HepG2 (cell line): ENCODE measurements at regions not wholly inside any gene's neighbourhood (a gene's known extent, or its start where the extent isn't known, plus 50 kb on each side); places are given as distances from the start of the nearest gene placed in this dataset.

Experiments
- ATAC-seq: fragments of 200-7000 bp; cut with Tn5 transposase; 3 replicates; pipeline ENCODE4 v1.9.1; 2020; ENCODE audit warnings: mild to moderate bottlenecking, moderate library complexity
- BruUV-seq: library from RNA; stranded (reverse); fragments of 400-500 nt; replicated peaks from 2 replicates; lab custom pipeline; 2021; lab: Mats Ljungman, UMichigan
- CTCF ChIA-PET: fragments of 300-600 bp; formaldehyde crosslinking; extraction: SDS; loops from one replicate; lab custom pipeline; 2021; ENCODE audit warnings: low total read pairs, inconsistent platforms, low intra/inter-chr PET ratio; lab: Yijun Ruan, JAX
- POLR2A ChIA-PET: fragments of 350-600 bp; sonication (Branson Sonifier 250); formaldehyde crosslinking; loops from one replicate; lab custom pipeline; 2020; ENCODE audit warnings: antibody characterized with exemption, inconsistent platforms; lab: Yijun Ruan, JAX
- DNase-seq: peaks from one replicate; pipeline ENCODE4 v3.0.0-alpha.2; 2015; ENCODE audit warnings: low spot score
- FAIRE-seq: peaks from 3 replicates; lab custom pipeline; 2011; peaks lifted over from hg19 to GRCh38; lab: Jason Lieb, UNC
- H2AFZ ChIP-seq: one replicate; pipeline ENCODE4 v1.6.1; 2011; ENCODE audit warnings: low read length, inconsistent platforms
- H3K27ac ChIP-seq: fragments of 300-600 bp; 3 replicates; pipeline ENCODE4 v1.8.0; 2011; ENCODE audit warnings: mixed run types, mild to moderate bottlenecking, mixed read lengths, low read length, inconsistent platforms; ENCODE audit not compliant: insufficient read depth; ENCODE audit errors: extremely low read length
- H3K27me3 ChIP-seq, 2 experiments: fragments of 200-600 bp in 1 of 2; 2 replicates in 1 of 2; 3 replicates in 1 of 2; pipeline versions ENCODE4 v1.6.0 to v1.8.0; 2011; ENCODE audit warnings: low read length in 2 of 2, mild to moderate bottlenecking in 2 of 2, moderate library complexity in 2 of 2, inconsistent platforms in 1 of 2; ENCODE audit not compliant: insufficient read depth in 2 of 2, control insufficient read depth in 1 of 2
- H3K36me3 ChIP-seq, 2 experiments: fragments of 200-600 bp in 1 of 2; replicated peaks in 1 of 2; 2 replicates in 1 of 2; 3 replicates in 1 of 2; pipeline versions ENCODE4 v1.5.1 to v1.8.0; 2011; ENCODE audit warnings: low read length in 2 of 2, inconsistent platforms in 1 of 2; ENCODE audit not compliant: insufficient read depth in 2 of 2, control insufficient read depth in 1 of 2
- H3K4me1 ChIP-seq: 2 replicates; pipeline ENCODE4 v1.5.1; 2012; ENCODE audit warnings: low read length, inconsistent platforms; ENCODE audit not compliant: insufficient read depth
- H3K4me2 ChIP-seq: 2 replicates; pipeline ENCODE4 v1.6.0; 2011; ENCODE audit warnings: low read depth, low read length, inconsistent platforms
- H3K4me3 ChIP-seq, 3 experiments: fragments of 200-600 bp in 1 of 3; sonication (generic), shearing (Covaris generic) in 1 of 3; replicated peaks in 1 of 3; 2 replicates each; pipeline ENCODE4 v1.5.1; 2011 to 2016; ENCODE audit warnings: low read length in 3 of 3, inconsistent platforms in 2 of 3, low read depth in 2 of 3, mild to moderate bottlenecking in 2 of 3, control low read depth in 1 of 3, mixed read lengths in 1 of 3; ENCODE audit not compliant: insufficient read depth in 1 of 3
- H3K79me2 ChIP-seq: one replicate; pipeline ENCODE4 v1.6.1; 2011; ENCODE audit warnings: low read length, inconsistent platforms; ENCODE audit not compliant: insufficient read depth
- H3K9ac ChIP-seq: 2 replicates; pipeline ENCODE4 v1.6.0; 2011; ENCODE audit warnings: mild to moderate bottlenecking, low read depth, low read length, inconsistent platforms; ENCODE audit not compliant: insufficient read depth
- H3K9me3 ChIP-seq: 2 replicates; pipeline ENCODE4 v1.5.1; 2012; ENCODE audit warnings: mild to moderate bottlenecking, low read length
- H4K20me1 ChIP-seq: 2 replicates; pipeline ENCODE4 v1.6.0; 2011; ENCODE audit warnings: inconsistent platforms, mild to moderate bottlenecking, low read length, moderate library complexity; ENCODE audit not compliant: insufficient read depth
- ELK4 ChIP-seq: sonication (generic); formaldehyde crosslinking; IDR thresholded peaks from 2 replicates; pipeline ENCODE4 v1.9.0; 2021; ENCODE audit warnings: missing genetic modification reagents, borderline replicate concordance
- HDAC6 ChIP-seq: fragments of 200-600 bp; sonication (generic); IDR thresholded peaks from 2 replicates; pipeline ENCODE4 v1.7.0; 2017; ENCODE audit warnings: mild to moderate bottlenecking, antibody characterized with exemption, low read length, low read depth
- MTERF4 ChIP-seq: sonication (generic); formaldehyde crosslinking; IDR thresholded peaks from 2 replicates; pipeline ENCODE4 v1.8.0; 2023; ENCODE audit warnings: mild to moderate bottlenecking, missing genetic modification reagents
- ZBTB33 ChIP-seq: sonication (generic); formaldehyde crosslinking; IDR thresholded peaks from 2 replicates; pipeline ENCODE4 v1.4.0; 2020; ENCODE audit warnings: missing genetic modification reagents
- ZBTB49 ChIP-seq: sonication (generic); formaldehyde crosslinking; IDR thresholded peaks from 2 replicates; pipeline ENCODE4 v1.4.0; 2020; ENCODE audit warnings: missing genetic modification reagents, borderline replicate concordance
- ZFP90 ChIP-seq: sonication (generic); formaldehyde crosslinking; IDR thresholded peaks from 2 replicates; pipeline ENCODE4 v1.8.0; 2022; ENCODE audit warnings: missing genetic modification reagents, mild to moderate bottlenecking, inconsistent platforms, borderline replicate concordance
- ZKSCAN8 ChIP-seq: IDR thresholded peaks from 2 replicates; pipeline ENCODE4 v1.6.1; 2016; ENCODE audit warnings: borderline replicate concordance, missing genetic modification reagents, missing compliant biosample characterization
- ZNF263 ChIP-seq: sonication (generic); formaldehyde crosslinking; IDR thresholded peaks from 2 replicates; pipeline ENCODE4 v1.4.0; 2020; ENCODE audit warnings: missing genetic modification reagents
- ZNF549 ChIP-seq: sonication (generic); formaldehyde crosslinking; IDR thresholded peaks from 2 replicates; pipeline ENCODE4 v1.5.0; 2020; ENCODE audit warnings: missing genetic modification reagents
- ZNF691 ChIP-seq: sonication (generic); formaldehyde crosslinking; IDR thresholded peaks from 2 replicates; pipeline ENCODE4 v1.4.0; 2020; ENCODE audit warnings: missing genetic modification reagents, low read depth, mild to moderate bottlenecking, borderline replicate concordance
- ZNF777 ChIP-seq: sonication (generic); formaldehyde crosslinking; IDR thresholded peaks from 2 replicates; pipeline ENCODE4 v1.4.0; 2020; ENCODE audit warnings: missing genetic modification reagents
- ZUFSP ChIP-seq: sonication (generic); formaldehyde crosslinking; IDR thresholded peaks from 2 replicates; pipeline ENCODE4 v1.9.0; 2021; ENCODE audit warnings: missing genetic modification reagents, mild to moderate bottlenecking, borderline replicate concordance
- WGBS: methylation state at CpG from one replicate; pipeline ENCODE4 v1.1.6; 2017; ENCODE audit warnings: low lambda C conversion rate; 5-methylcytosine and 5-hydroxymethylcytosine counted together
- in situ Hi-C: cut with HindIII; loops from 2 replicates; pipeline ENCODE4 v1.10.0; 2017; ENCODE audit warnings: low pct_unique_long_range_greater_than_20kb; ENCODE audit not compliant: extremely low pct_ligation_motif_present
- intact Hi-C: fragments of 100-400 bp; cut with micrococcal nuclease; formaldehyde crosslinking; loops from one replicate; pipeline ENCODE4 v1.10.0; 2022; ENCODE audit not compliant: unreplicated experiment

- no peaks in the 10 kb centered on the region for H3K79me2 ChIP-seq
- H4K20me1 ChIP-seq, result no peaks in the 10 kb centered on the region
- no peaks in the 10 kb centered on the region for H3K4me1 ChIP-seq
- no peak for ATAC-seq
- no peak overlapping the region for H2AFZ ChIP-seq
- no peaks in the 10 kb centered on the region for H3K36me3 ChIP-seq
- FAIRE-seq, result no peak
- peaks cover 44% of the 10 kb centered on the region for H3K9me3 ChIP-seq
- intact Hi-C loops, result no loop called here
- ChIA-PET CTCF (no interaction called here), POLR2A (no interaction called here)
- peaks cover 0 to 9% of the 10 kb centered on the region in 2 experiments; a peak in 2 of 5 replicates for H3K27me3 ChIP-seq
- H3K4me2 ChIP-seq, result no peak overlapping the region
- BruUV-seq, result no TSS peak
- 52% methylated on average over 13 of the region's 15 CpGs for WGBS
- TF ChIP-seq ZNF549 (CRISPR knock-in tag) (no peak), ZUFSP (no peak), ZKSCAN8 (CRISPR knock-in tag) (no peak), ZFP90 (CRISPR knock-in tag) (no peak), ELK4 (CRISPR knock-in tag) (no peak), MTERF4 (CRISPR knock-in tag) (no peak), ZNF263 (no peak), ZNF777 (CRISPR knock-in tag) (no peak), ZNF691 (CRISPR knock-in tag) (no peak), HDAC6 (no peak), ZBTB33 (CRISPR knock-in tag) (no peak), ZBTB49 (CRISPR knock-in tag) (no peak)
- no peak overlapping the region for H3K27ac ChIP-seq
- no peak overlapping the region for H3K9ac ChIP-seq
- DNase-seq, result no peak
- no peak overlapping the region for H3K4me3 ChIP-seq
- in situ Hi-C loops, result no loop called here
Observed at GRCh38 chr10:124225467-124226270, 132.3 kb upstream of the CHST15 start.
